ENCODE measurements at regions not wholly inside any gene's neighbourhood (a gene's known extent, or its start where the extent isn't known, plus 50 kb on each side); places are given as distances from the start of the nearest gene placed in this dataset.

DNA sequence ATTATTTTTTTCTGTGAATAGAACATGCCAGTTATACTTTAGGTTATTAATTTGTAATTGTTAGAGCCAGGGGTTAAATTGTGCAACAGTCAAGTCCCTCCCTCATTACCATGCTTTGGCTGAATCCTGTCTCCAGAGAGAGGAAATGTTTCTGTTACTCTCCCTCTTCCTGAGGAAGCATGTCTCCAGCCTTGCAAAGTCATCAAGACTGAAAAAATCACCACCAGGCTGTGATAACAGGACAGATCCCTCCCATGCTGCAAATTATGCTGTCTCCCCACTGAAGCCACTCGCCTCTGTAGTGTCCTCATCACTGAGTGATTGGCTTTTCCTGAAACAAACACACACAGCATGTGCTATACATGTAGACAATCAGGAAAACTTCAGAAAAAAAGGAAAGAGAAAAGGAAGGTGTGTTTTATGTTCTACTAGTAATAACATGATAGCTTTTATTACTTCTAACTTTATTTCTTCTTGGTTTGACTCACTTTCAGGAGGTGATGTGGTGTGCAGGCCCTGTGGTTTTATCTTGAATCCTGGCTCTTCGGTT lies 290.0 kb upstream of the JAG1 start:
- TF ChIP-seq, protein P1, sequence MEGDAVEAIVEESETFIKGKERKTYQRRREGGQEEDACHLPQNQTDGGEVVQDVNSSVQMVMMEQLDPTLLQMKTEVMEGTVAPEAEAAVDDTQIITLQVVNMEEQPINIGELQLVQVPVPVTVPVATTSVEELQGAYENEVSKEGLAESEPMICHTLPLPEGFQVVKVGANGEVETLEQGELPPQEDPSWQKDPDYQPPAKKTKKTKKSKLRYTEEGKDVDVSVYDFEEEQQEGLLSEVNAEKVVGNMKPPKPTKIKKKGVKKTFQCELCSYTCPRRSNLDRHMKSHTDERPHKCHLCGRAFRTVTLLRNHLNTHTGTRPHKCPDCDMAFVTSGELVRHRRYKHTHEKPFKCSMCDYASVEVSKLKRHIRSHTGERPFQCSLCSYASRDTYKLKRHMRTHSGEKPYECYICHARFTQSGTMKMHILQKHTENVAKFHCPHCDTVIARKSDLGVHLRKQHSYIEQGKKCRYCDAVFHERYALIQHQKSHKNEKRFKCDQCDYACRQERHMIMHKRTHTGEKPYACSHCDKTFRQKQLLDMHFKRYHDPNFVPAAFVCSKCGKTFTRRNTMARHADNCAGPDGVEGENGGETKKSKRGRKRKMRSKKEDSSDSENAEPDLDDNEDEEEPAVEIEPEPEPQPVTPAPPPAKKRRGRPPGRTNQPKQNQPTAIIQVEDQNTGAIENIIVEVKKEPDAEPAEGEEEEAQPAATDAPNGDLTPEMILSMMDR (IDR thresholded peaks at IDR 0.05; ENCODE audit: low read length) = no peak
- TF ChIP-seq EZH2phosphoT487 (IDR thresholded peaks at IDR 0.05; ENCODE audit: low read length) = no peak
